HG02840 (cell line): ENCODE measurements at regions not wholly inside any gene's neighbourhood (a gene's known extent, or its start where the extent isn't known, plus 50 kb on each side); places are given as distances from the start of the nearest gene placed in this dataset.
"Not testable (repeated sequence)": the region's sequence is repeated elsewhere in the genome, so short reads cannot be mapped to it uniquely, and the experiment has no call there.

Source experiments
- ATAC-seq: cut with Tn5 transposase; IDR thresholded peaks from one replicate; pipeline ENCODE4 v1.9.1; 2021; ENCODE audit warnings: mild to moderate bottlenecking, moderate library complexity, moderate number of reproducible peaks; ENCODE audit not compliant: unreplicated experiment, low FRiP score

DNA sequence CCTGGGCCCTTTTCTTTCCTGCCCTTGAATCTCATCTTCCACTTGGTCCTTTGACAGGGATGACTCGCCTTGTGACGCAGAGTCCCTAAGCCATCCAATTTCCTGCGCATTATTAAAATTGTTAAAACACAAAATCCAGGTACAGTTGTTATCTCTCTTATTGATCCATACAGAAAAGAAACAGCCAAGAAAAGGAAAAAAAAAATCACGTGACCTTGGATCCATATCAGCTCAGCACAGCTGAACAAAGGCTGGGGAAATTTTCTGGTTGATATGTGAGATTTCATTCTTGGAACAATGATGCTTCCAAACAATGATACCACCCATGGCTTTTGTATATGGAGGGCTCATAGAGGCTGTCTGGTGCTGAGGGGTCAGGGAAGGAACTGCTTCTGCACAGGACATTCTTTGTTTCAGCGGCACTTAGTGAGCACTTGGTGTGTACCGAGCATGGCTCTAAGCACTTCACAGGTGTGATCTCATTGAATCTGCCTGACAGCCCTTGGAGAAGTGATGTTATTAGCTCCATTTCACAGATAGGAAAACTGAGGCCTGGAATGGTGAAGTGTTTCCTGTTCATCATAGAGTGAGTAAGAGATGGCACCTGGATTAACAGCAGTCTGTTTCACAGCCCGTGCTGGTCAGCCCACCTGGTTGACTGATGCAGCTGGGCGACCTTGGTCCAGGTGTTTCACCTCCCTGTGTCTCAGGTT lies 155.0 kb upstream of the SULF2 start:
- ATAC-seq = no peak

DNA sequence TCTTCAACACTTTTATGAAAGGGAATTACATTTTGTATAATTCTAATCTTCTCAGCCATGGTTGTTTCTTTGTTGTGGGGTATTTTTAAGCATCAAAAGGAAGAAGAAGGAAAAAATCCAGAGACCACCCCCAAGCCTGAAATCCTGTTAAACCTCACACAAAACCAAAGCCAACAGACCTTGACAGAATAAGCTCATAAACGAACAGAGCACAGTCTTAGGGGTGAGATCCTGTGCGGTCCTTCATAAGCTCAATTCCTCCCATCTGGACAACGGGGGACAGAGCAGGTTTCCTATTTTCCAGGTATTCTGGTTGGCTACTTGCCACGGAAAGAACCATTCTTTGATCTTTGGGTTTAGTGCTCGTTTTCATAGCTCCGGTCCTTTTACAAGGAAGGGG lies 151.3 kb upstream of the SULF2 start:
- no peak for ATAC-seq

DNA sequence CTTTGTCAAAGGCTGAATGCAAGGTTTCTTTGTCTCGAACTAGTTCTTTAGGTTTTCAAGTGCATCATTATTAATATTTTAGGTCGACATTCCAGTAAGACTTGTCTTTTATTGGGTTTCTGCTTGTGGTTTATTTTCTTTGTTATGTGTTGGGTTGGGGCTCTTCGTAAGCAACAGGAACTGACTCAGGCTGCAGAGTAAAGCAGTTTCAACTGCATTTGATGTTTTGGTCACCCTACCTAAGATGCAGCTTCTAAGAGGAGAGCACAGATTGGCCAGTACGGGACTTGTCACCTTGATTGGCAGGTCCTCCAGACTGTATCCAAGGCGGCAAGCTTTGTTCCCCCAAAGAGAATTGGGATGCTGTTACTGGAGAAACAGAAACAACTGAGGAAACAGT lies 149.5 kb upstream of the SULF2 start:
- no peak for ATAC-seq

DNA sequence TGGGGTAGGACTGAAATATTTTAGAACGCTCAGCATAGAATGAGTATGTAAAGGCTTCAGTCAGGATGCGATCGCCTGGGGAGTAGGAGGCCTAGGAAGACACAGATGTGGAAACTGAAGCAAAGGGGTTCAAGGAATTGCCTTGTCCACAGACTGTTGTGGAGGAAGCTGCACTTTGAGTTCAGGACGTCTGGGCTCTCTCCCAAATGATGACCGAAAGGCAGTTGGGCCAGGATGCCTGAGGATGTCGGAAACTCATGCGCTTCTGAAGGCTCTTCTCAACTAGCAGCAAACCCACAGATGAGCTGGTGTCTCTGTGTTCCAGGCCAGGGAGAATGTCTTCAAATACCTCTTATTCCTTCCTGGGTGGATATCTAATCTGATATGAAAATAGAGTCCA lies 146.2 kb upstream of the SULF2 start:
- no peak for ATAC-seq

DNA sequence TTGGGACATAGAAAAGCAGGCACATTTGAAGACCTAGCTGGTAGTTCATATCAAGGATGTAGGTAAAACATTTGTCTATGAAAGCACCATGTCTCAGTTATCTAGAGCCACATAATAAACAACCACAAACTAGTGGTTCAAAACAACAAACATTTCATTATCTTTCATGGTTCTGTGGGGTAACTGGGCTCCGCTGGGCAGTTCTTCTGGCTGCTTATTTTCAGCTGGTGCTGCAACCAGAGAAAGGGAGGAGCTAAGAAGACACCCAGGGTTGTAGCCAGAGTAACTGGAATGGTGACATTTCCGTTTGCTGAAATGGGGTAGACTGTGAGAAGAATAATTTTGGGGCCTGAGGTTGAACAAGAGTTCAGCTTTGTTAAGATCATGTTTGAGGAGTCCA lies 145.7 kb upstream of the SULF2 start:
- no peak for ATAC-seq

DNA sequence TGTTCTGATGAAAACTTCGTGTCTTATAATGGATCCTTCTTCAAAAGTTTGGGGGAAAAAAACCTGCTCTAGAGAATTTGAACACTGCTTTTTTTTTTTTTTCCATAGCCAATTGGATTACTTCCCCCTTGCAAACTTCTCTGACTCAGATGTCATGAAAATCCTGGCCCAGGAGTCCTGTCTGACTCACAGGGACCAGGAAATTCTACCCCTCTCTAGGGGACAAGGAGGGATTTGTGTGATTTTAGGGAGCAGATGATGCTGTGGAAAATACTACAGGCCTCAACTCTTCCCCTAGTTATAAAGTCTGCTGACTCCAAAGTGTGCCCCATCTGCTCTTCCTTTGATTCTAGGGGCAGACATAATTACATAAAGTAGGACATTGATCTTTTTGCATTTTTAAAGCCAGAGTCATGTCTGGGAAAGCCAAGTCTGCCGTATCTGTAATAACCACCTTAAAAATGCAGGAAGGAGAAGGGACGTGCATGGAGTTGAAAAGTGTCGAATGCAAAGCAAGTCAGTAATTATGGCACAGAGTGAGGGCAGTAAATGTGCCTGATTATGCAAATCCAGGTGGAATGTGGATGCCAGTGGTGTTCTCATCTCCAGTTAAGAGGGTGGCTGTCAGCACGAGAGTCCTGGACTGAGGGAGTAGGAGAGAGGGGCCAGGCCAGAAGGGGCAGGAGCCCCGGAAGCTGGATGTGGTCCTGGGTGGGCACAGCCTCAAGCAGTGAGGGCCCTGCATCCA lies 144.3 kb upstream of the SULF2 start:
- no peak for ATAC-seq

DNA sequence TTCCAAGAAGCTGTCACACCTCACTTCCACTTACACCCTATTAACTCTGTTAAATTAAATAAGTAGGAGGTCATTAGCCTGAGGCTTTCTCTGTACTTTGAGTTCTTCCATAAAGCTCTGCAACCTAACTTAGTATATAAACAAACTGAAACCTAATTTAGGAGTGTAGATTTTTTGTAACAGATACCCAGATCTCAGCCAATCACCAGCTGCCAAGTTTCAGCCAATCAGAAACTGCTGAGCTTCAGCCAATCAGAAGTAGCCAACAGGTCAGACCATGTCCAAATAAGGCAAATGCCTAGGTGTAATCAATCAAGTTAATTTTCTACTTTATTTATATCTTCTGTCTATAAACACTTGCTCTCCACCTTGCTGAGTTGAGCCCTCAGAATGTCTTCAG lies 142.7 kb upstream of the SULF2 start:
- ATAC-seq = no peak

DNA sequence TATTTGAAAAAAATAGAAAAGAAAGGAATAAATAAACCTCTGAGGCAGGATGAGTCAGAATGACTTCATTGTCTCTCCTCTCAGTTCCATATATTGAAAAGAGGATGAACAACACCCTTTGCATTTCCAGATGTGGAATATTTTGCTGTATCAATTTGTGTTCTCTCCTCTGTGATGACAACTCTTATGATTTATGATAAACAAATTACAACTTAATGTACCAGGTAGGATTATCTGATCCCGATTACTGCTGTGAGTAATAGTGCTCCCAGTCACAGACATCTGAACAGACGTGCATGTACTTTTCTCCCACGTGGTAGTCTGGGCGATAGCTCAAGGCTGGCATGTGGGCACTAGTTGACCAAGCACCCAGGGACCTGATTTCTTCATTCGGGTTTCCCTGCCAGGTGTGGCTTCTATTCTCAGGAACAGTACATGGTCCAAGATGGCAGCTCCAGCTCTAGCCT lies 142.1 kb upstream of the SULF2 start:
- ATAC-seq = no peak

DNA sequence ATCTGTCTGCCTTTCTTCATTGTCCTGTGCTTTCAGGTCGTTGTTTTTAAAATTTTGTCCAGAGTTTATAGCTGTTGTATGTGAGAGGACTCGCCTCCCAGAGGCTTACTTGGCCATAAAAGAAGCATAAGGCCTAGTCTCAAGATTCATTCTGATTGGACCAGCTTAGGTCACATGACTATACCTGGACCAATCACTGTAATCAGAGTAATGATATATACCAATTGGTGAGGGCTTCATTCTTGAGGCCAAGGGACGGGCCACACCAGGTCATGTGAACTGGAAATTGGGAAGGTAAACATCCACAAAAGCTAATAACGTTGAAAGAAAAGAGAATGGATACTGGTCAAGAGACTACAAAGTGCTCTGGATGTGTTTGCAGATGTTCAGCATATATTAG lies 141.4 kb upstream of the SULF2 start:
- ATAC-seq = no peak

DNA sequence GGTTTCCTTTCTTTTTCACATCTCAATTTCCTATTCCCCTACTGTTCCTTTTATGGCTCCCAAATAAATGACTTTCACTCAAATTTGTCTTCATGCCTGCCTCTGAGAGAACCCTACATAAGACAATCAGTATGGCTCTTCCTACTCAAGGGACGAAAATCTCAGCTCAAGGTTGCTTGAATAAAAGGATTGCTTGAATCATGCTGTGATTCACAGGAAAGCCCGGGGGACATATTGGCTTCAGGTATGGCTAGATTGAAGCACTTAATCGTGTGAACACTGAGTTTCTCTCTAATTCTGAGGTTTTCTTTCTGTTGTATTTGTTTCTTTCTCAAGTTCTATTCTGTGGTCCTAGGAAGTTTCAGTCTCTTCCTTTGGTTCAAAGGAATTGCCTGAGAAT lies 140.3 kb upstream of the SULF2 start:
- ATAC-seq = no peak

DNA sequence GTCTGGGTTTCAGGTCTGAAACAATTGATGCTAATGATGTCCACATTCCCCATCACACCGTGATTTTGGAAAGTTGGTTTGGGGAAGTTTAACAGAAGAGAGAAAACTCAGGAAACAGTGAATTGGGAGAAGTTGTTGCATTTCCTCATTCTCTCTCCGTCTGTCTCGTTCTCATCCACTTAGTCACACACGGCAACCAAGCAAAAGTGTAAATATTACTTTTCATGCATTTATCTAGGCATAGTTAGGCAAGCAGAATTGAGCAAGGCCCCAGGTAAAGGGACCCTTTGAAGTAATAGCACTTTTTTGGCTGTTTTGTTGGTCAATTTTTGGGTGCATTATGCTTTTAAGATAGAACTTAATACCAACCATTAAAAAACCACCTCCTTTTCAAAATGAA lies 137.0 kb upstream of the SULF2 start:
- no peak for ATAC-seq

DNA sequence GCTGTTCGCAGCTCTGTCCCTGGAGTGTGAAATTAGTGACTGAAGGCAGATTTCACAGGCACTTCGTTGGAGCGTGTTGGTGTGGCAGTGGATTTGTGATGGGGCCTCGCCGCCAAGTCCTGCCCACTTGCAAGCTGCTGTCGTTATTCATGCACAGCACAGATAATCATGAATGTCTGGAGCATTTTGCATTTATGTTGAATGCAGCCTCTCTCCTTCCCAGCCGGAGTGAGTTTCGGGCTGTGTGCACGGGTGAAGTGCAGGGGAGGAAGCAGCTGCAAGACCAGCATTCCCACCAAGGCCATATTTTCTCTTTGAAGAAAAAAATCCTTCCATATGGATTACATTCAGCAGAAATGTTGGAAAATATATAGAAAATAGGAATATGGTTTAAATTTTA lies 136.5 kb upstream of the SULF2 start:
- not testable (repeated sequence) for ATAC-seq

DNA sequence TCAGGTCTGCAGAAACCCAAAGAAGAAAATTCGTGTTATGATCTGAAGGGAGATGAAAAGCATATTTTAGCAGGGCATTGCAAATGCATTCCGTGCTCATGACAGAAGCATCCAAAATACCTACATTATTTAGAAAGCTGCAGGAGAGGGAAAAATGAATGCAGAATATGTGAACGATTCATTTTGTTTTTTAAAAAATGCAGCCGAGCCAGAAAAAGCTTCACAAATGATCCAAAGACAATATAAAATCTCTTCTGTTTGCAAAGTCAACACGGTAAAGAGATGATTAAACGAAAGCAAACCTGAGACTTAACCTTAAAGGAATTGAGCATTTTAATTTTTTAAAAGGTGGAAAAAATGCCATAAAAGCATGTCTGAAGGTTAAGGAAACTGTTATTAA lies 136.1 kb upstream of the SULF2 start:
- ATAC-seq = no peak

DNA sequence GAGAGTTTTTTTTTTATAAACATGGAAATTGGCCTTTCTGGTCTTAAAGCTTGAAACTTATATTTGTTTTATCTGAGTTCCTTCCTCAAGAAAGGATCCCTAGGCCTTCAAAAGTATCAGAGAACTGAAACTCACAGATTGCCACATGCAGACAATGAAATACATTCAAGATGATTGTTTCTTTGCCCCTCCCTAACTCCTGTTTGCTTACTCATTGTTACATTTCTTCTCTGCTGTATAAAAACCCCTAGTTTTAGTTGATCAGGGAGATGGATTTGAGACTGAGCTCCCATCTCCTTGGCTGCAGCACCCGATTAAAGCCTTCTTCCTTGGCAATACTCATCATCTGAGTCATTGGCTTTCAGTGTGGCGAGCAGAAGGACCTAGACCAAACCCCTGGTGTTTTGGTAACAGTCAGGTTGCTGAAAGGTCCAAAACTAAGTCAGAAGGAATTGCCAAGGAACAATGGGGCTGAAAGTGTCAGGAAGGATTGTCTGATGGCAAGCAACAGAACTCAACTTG lies 132.3 kb upstream of the SULF2 start:
- no peak for ATAC-seq

DNA sequence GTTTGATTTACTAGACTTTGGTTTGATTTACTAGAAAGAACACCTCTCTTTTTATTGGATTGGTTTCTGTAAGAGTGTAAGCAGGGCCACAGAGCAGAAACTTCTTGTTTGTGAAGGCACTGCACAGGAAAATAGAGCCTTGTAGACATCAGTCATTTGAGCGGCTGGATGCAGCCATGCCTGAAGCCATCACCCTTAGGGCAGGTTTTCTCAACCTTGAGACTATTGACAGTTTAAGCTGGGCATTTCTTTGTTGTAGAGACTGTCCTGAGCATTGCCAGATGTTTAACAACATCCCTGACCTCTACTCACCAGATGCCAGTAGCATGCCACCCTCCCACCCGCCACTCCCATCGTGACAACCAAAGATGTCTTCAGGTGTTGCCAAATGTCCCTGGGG lies 130.2 kb upstream of the SULF2 start:
- ATAC-seq = no peak

DNA sequence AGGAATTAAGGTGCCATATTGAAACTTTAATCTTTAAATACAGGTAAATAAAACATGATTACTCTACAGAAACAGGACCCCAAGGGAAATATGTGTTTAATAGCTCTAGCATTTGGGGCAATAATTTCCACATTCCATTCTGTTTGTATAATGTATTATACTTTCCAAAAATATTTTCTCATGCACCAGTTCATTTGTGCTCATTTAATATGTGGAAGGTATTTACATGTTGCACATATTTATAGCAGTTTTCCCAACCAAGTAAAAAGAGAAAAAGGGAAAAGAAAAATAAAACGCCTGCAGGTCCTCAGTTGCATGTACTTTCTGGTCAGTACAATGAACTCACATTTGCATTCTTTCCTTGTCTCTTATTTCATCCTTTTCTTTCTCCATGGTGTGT lies 129.5 kb upstream of the SULF2 start:
- no peak for ATAC-seq

DNA sequence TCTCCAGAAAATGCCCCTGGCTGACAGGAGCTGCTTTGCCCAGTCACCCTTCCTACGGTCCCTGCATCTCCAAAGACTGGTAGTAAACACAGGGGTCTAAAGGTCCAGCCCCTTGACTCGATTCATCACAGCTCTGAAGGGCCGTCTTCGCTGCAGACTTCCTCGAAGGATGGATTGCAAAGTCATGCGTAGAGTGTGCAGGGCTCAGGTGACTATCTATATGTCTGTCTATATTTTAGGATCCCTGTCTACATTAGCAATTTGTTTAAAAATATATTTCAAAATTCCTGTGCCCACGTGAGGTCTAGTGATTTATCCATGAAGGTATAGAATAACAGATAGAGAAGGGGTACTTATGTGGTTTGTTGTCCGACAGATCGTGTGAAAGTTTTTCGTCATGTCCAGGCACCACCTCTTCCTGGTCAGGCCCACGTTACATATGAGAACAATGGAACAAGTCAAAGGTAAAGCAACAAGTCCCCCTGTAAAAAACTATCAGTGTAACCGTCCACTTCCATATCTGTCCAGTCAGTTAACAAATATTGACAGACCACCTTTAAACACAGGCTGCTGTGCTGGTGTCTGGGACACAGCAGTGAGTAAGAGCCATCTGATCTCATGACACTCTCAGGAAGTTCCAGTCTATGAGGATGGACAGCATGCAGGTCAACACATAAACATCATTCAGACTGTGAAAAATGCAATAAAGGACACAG lies 127.7 kb upstream of the SULF2 start:
- not testable (repeated sequence) for ATAC-seq

DNA sequence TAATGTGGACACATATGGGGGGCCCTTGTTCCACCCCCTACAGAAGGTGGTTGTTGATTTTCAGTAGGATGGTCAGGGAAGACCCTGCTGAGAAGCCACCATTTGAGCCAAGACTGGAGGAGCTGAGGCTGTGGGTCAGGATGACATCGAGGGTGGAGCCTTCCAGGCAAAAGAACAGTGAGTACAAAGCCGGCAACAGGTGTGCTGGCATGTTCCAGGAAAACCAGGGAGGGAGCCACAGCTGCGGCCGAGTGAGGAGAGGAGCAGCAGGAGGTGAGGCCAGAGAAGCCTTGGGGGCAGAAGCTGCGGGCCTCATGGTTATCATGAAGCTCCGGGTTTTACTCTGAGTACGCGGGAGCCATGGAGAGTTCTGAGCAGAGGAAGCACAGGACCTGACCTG lies 126.9 kb upstream of the SULF2 start:
- not testable (repeated sequence) for ATAC-seq

DNA sequence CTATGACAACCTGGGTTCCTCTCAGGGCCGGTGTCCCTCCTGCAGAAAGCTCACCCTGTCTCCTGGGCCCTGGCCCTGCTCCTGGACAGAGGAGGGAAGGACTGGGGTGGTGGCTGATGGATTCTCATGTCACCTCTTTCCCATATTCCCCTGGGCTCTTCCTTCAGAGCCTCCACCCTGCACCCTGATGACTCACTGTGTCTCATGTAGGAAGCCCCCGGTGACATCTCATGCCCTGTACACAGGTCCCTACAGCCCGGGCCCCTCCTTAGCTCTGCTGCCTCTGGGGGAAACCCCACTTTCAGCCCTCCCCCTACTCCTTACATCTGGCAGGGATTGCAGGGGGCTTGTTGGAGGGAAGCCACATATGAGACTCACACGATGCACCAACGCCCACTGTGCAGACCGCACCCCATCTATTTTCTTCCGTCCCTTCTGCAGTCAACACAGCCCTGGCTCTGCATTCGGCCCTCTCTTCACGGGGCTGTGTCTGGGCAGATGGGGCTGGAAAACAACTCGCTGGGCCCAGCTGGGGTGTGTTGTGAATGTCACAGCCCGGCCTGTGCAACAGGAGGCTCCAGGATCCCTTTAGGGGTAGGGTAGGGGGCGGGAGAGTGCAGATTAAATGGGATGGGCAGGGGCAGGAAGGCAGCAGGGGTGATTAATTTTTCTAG lies 124.6 kb upstream of the SULF2 start:
- not testable (repeated sequence) for ATAC-seq

DNA sequence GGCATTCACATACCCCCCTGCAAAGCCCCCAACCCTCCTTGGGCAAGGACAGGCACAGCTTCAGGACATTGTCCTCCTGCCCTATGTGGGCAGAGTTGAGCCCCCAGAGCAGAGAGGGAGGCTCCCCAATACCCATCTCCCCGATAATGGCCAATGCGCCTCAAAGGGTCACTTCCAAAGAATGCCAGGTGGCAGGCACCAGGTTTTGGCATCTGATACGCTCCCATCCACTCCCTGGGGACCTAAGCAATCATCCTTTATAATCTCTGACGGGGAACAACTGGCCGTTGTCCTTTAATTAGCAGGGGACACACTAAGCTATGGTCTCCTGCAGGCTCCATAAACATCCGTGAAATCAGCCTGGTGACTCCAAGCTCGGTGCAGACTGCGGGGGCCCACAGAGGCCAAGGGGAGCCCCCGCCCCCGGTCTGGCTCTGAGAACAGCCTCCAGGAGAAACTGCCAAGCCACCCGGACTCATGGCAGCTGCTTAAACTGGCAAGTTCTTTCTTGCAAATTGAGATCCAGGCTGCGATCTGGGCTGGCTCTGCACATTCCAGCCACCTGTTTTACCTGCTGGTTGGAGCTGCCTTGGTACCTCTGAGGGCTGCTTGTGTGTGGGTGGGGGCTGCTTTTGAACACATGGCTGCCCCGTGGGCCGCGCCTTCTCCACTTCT lies 123.2 kb upstream of the SULF2 start:
- not testable (repeated sequence) for ATAC-seq
